HepG2 (cell line): ENCODE measurements at regions not wholly inside any gene's neighbourhood (a gene's known extent, or its start where the extent isn't known, plus 50 kb on each side); places are given as distances from the start of the nearest gene placed in this dataset.

Experiments
- ARNT ChIP-seq: fragments of 450-650 bp; IDR thresholded peaks from 2 replicates; pipeline ENCODE4 v1.6.1; 2017
- CHCHD3 ChIP-seq: sonication (generic); formaldehyde crosslinking; IDR thresholded peaks from 2 replicates; pipeline ENCODE4 v1.8.0; 2022; ENCODE audit warnings: mild to moderate bottlenecking, missing genetic modification reagents, moderate library complexity
- JUN ChIP-seq: sonication (generic); formaldehyde crosslinking; IDR thresholded peaks from 2 replicates; pipeline ENCODE4 v1.4.0; 2020; ENCODE audit warnings: mild to moderate bottlenecking, missing genetic modification reagents
- MAF1 ChIP-seq: sonication (generic); formaldehyde crosslinking; IDR thresholded peaks from 2 replicates; pipeline ENCODE4 v1.5.0; 2020; ENCODE audit warnings: missing genetic modification reagents, borderline replicate concordance
- NR2F2 ChIP-seq: IDR thresholded peaks from 2 replicates; pipeline ENCODE4 v1.6.1; 2012; ENCODE audit warnings: low read depth, inconsistent platforms, borderline replicate concordance
- TAF1 ChIP-seq: sonication (generic); formaldehyde crosslinking; IDR thresholded peaks from 2 replicates; pipeline ENCODE4 v1.4.0; 2020; ENCODE audit warnings: missing genetic modification reagents
- ZFP36L1 ChIP-seq: sonication (generic); formaldehyde crosslinking; IDR thresholded peaks from 2 replicates; pipeline ENCODE4 v1.8.0; 2022; ENCODE audit warnings: mild to moderate bottlenecking, missing genetic modification reagents, moderate library complexity
- TF ChIP-seq, protein P1 (sequence below): sonication (generic); formaldehyde crosslinking; IDR thresholded peaks from 2 replicates; pipeline ENCODE4 v1.5.0; 2020; ENCODE audit warnings: mild to moderate bottlenecking, missing genetic modification reagents, moderate library complexity
- TF ChIP-seq, protein P2 (sequence below), 2 experiments: fragments of 450-650 bp in 1 of 2; sonication (generic) in 1 of 2; formaldehyde crosslinking in 1 of 2; IDR thresholded peaks; 2 replicates each; pipeline versions ENCODE4 v1.6.1 to v1.8.0; 2016 to 2022; ENCODE audit warnings: antibody characterized with exemption in 1 of 2, mild to moderate bottlenecking in 1 of 2, missing genetic modification reagents in 1 of 2

DNA sequence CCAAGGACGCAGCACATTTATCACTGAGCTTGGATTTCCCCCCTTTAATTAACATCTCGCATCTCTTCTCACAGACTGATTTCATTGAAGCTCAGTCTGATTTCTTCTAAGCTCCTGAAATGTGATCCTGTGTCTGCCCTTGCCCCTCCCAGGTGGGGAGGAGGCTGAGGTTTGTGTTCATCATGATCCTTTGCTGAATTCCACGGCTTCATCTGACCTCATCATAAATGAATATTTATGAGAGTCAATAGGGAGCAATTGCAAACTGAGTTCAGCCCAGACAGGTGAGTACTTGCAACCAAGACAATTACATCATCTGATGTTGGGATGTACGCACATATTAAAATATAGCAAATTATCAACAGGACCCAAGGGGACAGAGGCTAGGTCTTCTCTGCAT, 72.4 kb downstream of the MAP1LC3B2 start:
- TF ChIP-seq TAF1 (CRISPR knock-in tag), result no peak
- TF ChIP-seq ARNT, result no peak
- no peak for TF ChIP-seq NR2F2
- no peak for TF ChIP-seq ZFP36L1 (CRISPR knock-in tag)
- TF ChIP-seq JUN (CRISPR knock-in tag), result no peak
- TF ChIP-seq MAF1, result no peak
- TF ChIP-seq, protein P1, sequence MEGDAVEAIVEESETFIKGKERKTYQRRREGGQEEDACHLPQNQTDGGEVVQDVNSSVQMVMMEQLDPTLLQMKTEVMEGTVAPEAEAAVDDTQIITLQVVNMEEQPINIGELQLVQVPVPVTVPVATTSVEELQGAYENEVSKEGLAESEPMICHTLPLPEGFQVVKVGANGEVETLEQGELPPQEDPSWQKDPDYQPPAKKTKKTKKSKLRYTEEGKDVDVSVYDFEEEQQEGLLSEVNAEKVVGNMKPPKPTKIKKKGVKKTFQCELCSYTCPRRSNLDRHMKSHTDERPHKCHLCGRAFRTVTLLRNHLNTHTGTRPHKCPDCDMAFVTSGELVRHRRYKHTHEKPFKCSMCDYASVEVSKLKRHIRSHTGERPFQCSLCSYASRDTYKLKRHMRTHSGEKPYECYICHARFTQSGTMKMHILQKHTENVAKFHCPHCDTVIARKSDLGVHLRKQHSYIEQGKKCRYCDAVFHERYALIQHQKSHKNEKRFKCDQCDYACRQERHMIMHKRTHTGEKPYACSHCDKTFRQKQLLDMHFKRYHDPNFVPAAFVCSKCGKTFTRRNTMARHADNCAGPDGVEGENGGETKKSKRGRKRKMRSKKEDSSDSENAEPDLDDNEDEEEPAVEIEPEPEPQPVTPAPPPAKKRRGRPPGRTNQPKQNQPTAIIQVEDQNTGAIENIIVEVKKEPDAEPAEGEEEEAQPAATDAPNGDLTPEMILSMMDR, result no peak
- TF ChIP-seq, protein P2, sequence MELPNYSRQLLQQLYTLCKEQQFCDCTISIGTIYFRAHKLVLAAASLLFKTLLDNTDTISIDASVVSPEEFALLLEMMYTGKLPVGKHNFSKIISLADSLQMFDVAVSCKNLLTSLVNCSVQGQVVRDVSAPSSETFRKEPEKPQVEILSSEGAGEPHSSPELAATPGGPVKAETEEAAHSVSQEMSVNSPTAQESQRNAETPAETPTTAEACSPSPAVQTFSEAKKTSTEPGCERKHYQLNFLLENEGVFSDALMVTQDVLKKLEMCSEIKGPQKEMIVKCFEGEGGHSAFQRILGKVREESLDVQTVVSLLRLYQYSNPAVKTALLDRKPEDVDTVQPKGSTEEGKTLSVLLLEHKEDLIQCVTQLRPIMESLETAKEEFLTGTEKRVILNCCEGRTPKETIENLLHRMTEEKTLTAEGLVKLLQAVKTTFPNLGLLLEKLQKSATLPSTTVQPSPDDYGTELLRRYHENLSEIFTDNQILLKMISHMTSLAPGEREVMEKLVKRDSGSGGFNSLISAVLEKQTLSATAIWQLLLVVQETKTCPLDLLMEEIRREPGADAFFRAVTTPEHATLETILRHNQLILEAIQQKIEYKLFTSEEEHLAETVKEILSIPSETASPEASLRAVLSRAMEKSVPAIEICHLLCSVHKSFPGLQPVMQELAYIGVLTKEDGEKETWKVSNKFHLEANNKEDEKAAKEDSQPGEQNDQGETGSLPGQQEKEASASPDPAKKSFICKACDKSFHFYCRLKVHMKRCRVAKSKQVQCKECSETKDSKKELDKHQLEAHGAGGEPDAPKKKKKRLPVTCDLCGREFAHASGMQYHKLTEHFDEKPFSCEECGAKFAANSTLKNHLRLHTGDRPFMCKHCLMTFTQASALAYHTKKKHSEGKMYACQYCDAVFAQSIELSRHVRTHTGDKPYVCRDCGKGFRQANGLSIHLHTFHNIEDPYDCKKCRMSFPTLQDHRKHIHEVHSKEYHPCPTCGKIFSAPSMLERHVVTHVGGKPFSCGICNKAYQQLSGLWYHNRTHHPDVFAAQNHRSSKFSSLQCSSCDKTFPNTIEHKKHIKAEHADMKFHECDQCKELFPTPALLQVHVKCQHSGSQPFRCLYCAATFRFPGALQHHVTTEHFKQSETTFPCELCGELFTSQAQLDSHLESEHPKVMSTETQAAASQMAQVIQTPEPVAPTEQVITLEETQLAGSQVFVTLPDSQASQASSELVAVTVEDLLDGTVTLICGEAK (IDR thresholded peaks at IDR 0.05), result no peak
- TF ChIP-seq, protein P2 (CRISPR knock-in tag; IDR thresholded peaks at IDR 0.05), result no peak
- no peak for TF ChIP-seq CHCHD3
